Upper lobe of left lung (tissue), 4 donors: ENCODE measurements at regions not wholly inside any gene's neighbourhood (a gene's known extent, or its start where the extent isn't known, plus 50 kb on each side); places are given as distances from the start of the nearest gene placed in this dataset.

Source experiments
- POLR2A ChIP-seq, 4 donors: fragments of 450-650 bp; IDR thresholded peaks; one replicate each; pipeline ENCODE4 v1.5.1; 2016 to 2017; ENCODE audit warnings: antibody characterized with exemption in 4 of 4, mild to moderate bottlenecking in 2 of 4
- TF ChIP-seq, protein P1 (sequence below), 6 experiments: fragments of 450-650 bp in 4 of 6; fragments of 200-600 bp in 2 of 6; sonication (generic) in 2 of 6; IDR thresholded peaks; one replicate each; pipeline ENCODE4 v1.5.1; 2016 to 2019; ENCODE audit warnings: antibody characterized with exemption in 6 of 6

DNA sequence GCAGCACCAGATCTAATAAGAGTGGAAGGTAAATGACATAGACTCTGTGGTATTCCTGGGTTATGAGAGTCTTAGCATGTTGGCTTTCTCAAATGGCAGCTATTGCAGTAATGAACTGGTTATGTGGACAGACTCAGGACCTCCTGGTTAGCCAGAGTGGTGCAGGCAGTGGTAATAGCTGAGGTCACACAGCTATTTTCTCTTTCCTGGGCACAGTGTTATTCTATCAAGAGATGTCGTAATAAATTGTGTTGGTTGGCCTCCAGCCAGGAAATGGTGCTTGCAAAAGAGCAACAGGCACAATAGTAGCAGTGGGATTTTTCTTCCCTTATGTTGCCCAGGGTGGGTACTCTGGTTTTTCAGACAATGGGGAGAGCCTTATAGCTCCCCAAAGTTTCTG, 279.2 kb upstream of the FGF16 start:
- no peak for TF ChIP-seq POLR2A (IDR thresholded peaks at IDR 0.05)
- TF ChIP-seq, protein P1, sequence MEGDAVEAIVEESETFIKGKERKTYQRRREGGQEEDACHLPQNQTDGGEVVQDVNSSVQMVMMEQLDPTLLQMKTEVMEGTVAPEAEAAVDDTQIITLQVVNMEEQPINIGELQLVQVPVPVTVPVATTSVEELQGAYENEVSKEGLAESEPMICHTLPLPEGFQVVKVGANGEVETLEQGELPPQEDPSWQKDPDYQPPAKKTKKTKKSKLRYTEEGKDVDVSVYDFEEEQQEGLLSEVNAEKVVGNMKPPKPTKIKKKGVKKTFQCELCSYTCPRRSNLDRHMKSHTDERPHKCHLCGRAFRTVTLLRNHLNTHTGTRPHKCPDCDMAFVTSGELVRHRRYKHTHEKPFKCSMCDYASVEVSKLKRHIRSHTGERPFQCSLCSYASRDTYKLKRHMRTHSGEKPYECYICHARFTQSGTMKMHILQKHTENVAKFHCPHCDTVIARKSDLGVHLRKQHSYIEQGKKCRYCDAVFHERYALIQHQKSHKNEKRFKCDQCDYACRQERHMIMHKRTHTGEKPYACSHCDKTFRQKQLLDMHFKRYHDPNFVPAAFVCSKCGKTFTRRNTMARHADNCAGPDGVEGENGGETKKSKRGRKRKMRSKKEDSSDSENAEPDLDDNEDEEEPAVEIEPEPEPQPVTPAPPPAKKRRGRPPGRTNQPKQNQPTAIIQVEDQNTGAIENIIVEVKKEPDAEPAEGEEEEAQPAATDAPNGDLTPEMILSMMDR (IDR thresholded peaks at IDR 0.05), result no peak
